Ovary (tissue), 3 donors: ENCODE measurements at regions not wholly inside any gene's neighbourhood (a gene's known extent, or its start where the extent isn't known, plus 50 kb on each side); places are given as distances from the start of the nearest gene placed in this dataset.

Source experiments
- POLR2A ChIP-seq: fragments of 450-650 bp; IDR thresholded peaks from one replicate; pipeline ENCODE4 v1.6.1; 2017; ENCODE audit warnings: antibody characterized with exemption, mild to moderate bottlenecking, moderate library complexity
- TF ChIP-seq, protein P1 (sequence below), 3 donors: fragments of 450-650 bp in 2 of 3; fragments of 200-600 bp in 1 of 3; IDR thresholded peaks; one replicate each; pipeline versions ENCODE4 v1.5.1 to v1.8.0; 2016 to 2022; ENCODE audit warnings: antibody characterized with exemption in 3 of 3, mild to moderate bottlenecking in 1 of 3
- donor health status: DM: no; HTN: no; CAD: no.

DNA sequence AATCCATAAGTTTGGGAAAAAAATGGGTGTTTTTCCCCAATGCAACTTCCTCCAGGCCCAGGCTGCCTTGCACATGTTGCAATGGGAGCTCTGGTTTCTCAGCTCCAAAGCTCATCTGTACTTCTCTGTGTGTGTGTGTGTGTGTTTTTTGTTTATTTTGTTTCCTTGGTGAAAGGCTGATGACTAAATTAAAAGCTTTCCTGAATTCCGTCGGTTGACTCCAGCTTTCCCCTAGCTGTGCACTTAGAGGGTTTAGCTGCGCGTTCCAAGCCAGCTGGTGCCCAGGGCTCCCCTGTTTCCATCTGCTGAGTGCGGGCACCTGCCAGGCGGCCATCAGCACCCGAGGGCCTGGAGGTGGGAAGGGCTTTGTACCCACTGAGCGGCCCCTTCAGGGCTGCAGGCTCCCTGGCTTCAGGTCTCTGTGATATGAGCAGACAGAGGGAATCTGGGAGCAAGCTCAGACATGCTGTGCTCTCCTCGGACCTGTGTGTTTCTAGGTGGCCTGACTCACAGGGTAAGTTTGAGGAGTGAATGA is 129.1 kb upstream of the SOX1 start:
- no peak for TF ChIP-seq POLR2A
- TF ChIP-seq, protein P1, sequence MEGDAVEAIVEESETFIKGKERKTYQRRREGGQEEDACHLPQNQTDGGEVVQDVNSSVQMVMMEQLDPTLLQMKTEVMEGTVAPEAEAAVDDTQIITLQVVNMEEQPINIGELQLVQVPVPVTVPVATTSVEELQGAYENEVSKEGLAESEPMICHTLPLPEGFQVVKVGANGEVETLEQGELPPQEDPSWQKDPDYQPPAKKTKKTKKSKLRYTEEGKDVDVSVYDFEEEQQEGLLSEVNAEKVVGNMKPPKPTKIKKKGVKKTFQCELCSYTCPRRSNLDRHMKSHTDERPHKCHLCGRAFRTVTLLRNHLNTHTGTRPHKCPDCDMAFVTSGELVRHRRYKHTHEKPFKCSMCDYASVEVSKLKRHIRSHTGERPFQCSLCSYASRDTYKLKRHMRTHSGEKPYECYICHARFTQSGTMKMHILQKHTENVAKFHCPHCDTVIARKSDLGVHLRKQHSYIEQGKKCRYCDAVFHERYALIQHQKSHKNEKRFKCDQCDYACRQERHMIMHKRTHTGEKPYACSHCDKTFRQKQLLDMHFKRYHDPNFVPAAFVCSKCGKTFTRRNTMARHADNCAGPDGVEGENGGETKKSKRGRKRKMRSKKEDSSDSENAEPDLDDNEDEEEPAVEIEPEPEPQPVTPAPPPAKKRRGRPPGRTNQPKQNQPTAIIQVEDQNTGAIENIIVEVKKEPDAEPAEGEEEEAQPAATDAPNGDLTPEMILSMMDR (IDR thresholded peaks at IDR 0.05), result no peak
